ENCODE measurements at regions not wholly inside any gene's neighbourhood (a gene's known extent, or its start where the extent isn't known, plus 50 kb on each side); places are given as distances from the start of the nearest gene placed in this dataset.
"Not testable (repeated sequence)": the region's sequence is repeated elsewhere in the genome, so short reads cannot be mapped to it uniquely, and the experiment has no call there.

GRCh38 chr21:9795291-9795690 lies 726.1 kb upstream of the TPTE start:
- DNase-seq = not testable (repeated sequence)

GRCh38 chr21:9796293-9796692 lies 725.1 kb upstream of the TPTE start:
- not testable (repeated sequence) for DNase-seq

- DNase-seq = not testable (repeated sequence)
These were observed 713.7 kb upstream of the TPTE start for GRCh38 chr21:9807675-9808074.

GRCh38 chr21:9811223-9812004 lies 710.0 kb upstream of the TPTE start:
- not testable (repeated sequence) for DNase-seq

GRCh38 chr21:9812507-9812906 lies 708.9 kb upstream of the TPTE start:
- DNase-seq = not testable (repeated sequence)

GRCh38 chr21:9813894-9814814 lies 707.2 kb upstream of the TPTE start:
- not testable (repeated sequence) for DNase-seq

- not testable (repeated sequence) for DNase-seq
These were observed 706.1 kb upstream of the TPTE start for GRCh38 chr21:9815181-9815789.

- not testable (repeated sequence) for DNase-seq
These were observed 704.5 kb upstream of the TPTE start for GRCh38 chr21:9816734-9817334.

GRCh38 chr21:9817841-9818441 lies 703.4 kb upstream of the TPTE start:
- not testable (repeated sequence) for DNase-seq

- not testable (repeated sequence) for DNase-seq
These were observed 701.7 kb upstream of the TPTE start for GRCh38 chr21:9819549-9820192.

- not testable (repeated sequence) for DNase-seq
These were observed 700.8 kb upstream of the TPTE start for GRCh38 chr21:9820579-9820978.

GRCh38 chr21:9821472-9821871 lies 699.9 kb upstream of the TPTE start:
- DNase-seq = not testable (repeated sequence)

GRCh38 chr21:9822093-9822820 lies 699.1 kb upstream of the TPTE start:
- not testable (repeated sequence) for DNase-seq

- DNase-seq = peak; percentile 34
These were observed 697.9 kb upstream of the TPTE start for GRCh38 chr21:9823197-9824157.

GRCh38 chr21:9830801-9831200 lies 690.6 kb upstream of the TPTE start:
- DNase-seq = not testable (repeated sequence)

GRCh38 chr21:9832751-9833150 lies 688.6 kb upstream of the TPTE start:
- not testable (repeated sequence) for DNase-seq

GRCh38 chr21:9836547-9836946 lies 684.8 kb upstream of the TPTE start:
- DNase-seq = not testable (repeated sequence)

- not testable (repeated sequence) for DNase-seq
These were observed 684.4 kb upstream of the TPTE start for GRCh38 chr21:9837001-9837400.

- not testable (repeated sequence) for DNase-seq
These were observed 683.9 kb upstream of the TPTE start for GRCh38 chr21:9837526-9837925.

Measured in activated naive CD4-positive, alpha-beta T cell treated with anti-CD3 and anti-CD28 coated beads, Interleukin-2, amount 50 U/mL, for 16 hours (primary cell).